HG03060 (cell line): ENCODE measurements at regions not wholly inside any gene's neighbourhood (a gene's known extent, or its start where the extent isn't known, plus 50 kb on each side); places are given as distances from the start of the nearest gene placed in this dataset.

ENCODE experiments used
- ATAC-seq: cut with Tn5 transposase; IDR thresholded peaks from one replicate; pipeline ENCODE4 v1.9.1; 2021; ENCODE audit warnings: low read depth, moderate number of reproducible peaks; ENCODE audit not compliant: unreplicated experiment

- ATAC-seq = no peak
These were observed 66.2 kb upstream of the SLC7A11 start for GRCh38 chr4:138308356-138308755.

DNA sequence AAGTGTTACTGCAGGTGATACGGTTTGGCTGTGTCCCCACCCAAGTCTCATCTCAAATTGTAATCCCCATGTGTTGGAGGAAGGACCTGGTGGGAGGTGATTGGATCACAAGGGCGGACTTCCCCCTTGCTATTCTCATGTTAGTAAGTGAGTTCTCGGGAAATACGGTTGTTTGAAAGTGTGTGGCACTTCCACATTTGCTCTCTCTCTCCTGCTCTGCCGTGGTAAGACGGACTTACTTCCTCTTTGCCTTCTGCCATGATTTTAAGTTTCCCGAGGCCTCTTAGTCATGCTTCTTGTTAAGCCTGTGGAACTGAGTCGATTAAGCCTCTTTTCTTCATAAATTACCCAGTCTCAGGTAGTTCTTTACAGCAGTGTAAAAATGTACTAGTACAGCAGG lies 65.2 kb upstream of the SLC7A11 start:
- ATAC-seq = no peak

DNA sequence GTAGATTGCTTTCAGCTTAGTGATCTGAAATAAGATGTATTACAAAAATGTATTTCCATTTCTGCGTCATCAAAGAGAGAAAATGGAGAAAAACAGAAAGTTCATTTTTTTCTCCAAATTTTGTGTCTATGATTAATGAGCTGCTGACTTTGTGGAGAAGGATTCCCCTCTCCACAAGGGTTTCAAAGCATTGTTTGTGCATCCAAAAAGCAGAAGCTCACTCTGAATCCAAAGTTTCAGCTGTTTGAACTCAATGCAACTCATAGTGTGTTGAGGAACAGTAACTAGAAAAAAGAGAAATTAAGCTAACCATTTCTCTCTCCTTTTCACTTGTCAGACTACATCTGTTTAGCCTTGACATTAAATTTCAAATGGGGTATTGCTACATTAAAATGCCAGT lies 62.9 kb upstream of the SLC7A11 start:
- ATAC-seq = no peak

DNA sequence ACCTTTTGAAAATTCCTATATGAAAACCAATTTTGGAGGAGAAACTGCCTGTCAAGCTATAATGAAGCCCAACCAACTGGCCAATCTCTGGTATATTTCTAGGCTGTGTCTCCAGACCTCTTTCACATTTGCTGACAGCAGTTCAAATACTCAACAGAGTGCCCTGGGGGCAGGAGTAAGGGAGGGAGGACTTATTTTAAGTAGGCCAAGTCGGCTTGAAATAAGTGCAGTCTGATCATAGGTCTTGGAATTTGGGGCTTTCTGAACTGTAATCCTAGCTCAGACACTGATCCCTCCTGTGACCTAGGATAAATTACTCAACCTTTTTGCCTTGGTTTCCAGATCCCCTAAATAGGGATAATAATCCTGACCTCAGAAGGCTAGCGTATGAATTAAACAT lies 59.4 kb upstream of the SLC7A11 start:
- ATAC-seq = no peak

DNA sequence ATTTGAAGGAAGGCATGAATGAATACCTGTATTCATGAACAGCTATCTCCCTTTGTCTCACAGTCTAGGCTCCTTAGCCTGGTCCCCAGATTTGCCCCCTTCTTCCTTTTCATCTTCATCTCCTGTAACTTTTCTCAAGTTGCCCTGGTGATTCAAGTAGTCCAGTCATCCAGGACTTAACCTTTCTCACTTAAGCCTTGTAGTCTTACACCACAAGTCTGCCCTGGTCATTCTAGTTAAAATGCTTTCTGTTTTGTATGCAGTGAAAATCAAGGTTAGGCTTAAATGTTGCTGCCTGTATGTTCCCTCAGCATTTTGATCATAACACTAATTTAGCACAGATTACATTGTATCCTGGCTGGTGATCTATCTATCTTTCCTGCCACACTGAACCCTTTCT lies 58.5 kb upstream of the SLC7A11 start:
- ATAC-seq = no peak

- ATAC-seq = no peak
These were observed 57.7 kb upstream of the SLC7A11 start for GRCh38 chr4:138299881-138300280.

- no peak for ATAC-seq
These were observed 56.7 kb upstream of the SLC7A11 start for GRCh38 chr4:138298866-138299265.

DNA sequence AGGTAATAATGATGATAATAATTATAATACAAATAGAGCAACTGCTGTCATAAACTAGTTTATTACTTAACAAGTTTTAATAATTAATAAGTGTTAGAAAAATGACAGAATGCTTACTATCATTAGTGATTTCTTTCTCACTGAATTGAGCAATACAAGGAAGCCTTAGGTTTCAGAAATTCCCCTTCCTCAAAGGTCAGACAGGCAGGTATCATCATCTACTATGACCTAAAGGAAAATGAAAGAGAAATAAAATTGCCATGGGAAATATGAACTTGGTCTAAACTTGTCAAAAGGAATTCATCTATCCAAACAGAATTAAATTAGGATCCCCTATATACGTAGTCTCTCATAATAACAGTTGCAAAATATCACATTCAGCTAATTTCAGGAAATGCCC lies 56.3 kb upstream of the SLC7A11 start:
- ATAC-seq = no peak

DNA sequence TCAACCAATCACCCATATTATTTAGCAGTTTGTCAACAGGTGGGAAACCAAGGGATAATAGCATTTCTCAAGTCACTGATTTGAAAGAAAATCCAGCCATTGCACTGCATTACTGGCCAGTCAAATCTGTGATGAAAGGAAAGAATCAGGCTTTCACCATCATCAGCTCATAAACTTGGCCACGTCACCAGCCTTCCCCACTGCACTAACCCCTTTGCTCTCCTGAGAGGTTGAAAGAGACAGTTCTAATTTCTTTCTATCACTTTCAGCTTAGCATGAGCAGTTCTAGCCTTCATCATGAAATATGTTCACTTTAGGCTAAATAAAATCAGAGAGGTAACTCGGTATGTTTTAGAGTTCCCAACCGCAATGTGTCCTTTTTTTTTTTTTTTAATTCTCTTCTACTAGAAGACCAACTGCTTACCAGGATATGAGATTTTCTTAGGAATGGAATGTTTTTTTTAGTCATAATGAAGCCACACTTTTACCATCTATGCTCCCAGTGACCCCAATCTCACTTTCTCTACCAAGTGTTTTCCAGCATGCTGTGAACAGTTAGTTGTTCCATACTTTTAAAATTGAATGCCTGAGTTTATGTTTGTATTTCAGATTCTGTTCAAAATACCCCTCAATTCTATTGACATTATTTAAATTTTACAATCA lies 55.7 kb upstream of the SLC7A11 start:
- ATAC-seq = no peak

DNA sequence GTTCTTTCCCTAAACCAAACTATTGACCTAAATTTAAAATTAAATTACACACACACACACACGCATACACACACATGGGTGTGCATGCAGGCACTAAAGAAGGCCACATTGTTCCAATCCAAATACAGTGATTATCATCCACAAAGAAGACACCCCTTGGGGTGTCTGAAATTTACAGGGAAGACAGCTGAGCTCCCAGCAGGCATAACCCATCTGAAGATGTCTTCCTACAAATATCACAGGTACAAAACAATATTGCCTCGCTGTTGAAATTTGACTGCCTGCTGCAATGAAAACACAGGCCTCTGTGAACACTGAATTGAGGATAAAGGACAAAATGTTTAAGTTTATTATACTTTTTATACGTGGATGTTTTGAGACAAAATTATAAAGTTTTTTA lies 50.2 kb upstream of the SLC7A11 start:
- ATAC-seq = no peak
